Effector CD4-positive, alpha-beta T cell (primary cell): ENCODE measurements at regions not wholly inside any gene's neighbourhood (a gene's known extent, or its start where the extent isn't known, plus 50 kb on each side); places are given as distances from the start of the nearest gene placed in this dataset.
"Not testable (repeated sequence)": the region's sequence is repeated elsewhere in the genome, so short reads cannot be mapped to it uniquely, and the experiment has no call there.

Experiments used
- DNase-seq: peaks from one replicate; pipeline ENCODE4 v3.0.0-alpha.2; 2020

DNA sequence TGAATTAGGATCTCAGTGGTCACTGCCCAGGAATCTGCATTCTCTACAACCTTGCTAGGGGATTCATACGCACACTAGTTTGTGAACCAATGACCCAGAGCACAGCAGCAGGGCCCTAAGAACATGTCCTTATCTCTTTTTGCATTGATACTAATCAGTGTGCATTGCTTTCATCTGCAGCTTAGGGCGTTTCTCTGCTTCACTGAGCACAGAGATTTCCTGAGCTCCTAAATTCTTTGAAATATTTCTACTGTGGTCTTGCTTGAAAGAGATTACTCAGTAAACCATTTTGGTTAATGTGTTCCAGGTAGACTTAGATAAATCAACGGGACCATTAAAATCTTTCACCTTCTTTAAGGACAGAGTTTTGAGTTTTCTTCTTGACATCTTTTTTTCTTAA lies 351.3 kb upstream of the KITLG start:
- DNase-seq: no peak

DNA sequence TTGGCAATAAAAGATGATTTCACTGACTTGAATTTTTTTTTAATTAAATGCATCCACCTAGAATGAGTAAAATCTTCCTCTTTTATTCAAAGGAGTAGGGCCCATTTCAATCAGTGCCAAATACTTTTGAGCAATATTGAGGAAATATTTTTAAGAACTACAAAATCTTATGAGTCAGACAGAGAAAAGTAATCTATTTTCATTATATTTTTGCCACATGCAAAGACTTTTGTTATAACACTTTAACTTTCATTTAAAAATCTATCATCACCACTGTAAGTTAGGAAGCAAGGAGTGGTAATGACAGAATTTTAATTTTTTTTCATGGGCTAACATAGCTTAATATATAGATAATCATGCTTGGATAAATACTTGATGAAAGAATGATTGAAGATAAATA lies 345.2 kb upstream of the KITLG start:
- no peak for DNase-seq

DNA sequence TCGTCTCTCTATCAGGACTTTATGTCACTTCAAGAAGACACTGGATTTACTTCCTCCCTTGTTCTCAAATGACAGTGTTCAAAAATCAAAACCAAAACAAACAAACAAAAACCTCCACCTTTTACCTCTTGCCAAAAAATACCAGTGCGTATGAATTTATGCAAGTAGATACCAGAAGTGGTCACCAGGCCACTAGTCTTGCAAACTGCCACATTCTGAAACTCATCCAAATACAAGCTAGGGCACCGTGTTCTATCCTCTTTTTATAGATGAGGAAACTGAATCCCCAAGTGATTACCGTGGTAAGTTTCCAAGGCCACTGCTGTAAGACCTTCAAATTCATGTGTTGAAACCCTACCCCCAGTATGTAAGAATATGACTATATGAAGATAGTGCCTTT lies 343.9 kb upstream of the KITLG start:
- no peak for DNase-seq

DNA sequence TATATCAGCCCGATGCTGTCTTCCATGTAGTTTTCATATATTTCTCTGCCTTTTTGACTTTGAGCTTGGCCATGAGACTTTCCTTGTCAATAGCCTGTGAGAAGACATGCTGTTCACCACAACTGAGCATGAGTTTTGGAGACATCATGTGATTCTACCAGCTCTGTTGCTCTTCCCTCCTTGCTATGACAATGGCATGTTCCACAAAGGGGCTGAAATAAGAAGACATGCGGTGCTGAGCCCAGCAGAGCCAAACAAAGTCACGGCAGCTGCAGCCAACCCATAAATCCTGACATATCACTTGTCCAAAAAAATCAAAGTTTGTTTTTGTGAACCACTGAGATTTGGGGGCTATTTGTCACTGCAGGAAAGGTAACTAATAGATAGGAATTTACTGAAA lies 343.4 kb upstream of the KITLG start:
- no peak for DNase-seq

DNA sequence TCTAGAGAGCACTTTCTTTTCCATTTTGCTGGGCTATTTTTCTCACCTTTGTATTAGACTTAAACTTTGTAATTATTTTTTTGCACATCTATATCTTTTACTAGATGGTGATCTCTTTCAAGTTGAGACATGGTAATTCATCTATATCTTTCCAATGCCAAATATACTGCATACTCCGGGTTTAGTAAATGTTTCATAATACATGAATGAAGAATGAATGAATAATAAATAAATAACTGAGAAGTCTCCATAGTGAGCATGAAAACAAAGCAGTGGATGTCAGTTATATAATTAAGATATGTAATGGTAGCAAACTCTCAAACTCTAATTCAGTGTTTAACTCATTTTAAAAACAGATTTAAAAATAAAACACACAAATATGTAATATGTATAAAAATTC lies 342.5 kb upstream of the KITLG start:
- no peak for DNase-seq

DNA sequence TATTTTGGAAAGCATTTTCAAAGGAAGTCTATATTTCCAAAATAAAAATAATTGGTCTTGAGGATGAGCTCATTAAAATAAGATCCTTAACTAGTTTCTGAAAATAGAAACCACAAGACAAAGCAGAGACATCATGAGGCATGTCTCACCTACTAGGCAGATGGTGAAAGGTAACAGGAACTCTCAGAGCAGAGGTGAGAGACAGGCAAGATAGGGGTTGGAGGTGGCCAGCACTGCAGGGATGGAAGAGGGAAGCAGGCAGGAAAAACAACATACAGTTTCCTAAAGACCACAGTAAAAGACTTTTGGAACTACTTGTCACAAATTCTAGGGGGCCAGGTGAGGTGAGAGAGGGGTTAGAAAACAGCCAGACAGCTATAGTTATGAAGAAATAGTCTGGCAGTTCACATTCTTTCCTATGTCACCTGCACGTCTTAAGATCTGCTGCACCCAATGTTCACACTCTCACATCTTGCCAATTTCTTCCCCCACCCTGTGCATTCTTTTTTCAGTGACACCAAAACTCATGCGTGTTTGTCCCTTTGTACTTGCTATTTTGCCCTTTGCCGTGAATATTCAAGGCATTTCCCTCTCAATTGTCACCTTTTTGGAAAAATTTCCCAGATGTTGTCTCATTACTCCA lies 341.7 kb upstream of the KITLG start:
- DNase-seq: no peak

DNA sequence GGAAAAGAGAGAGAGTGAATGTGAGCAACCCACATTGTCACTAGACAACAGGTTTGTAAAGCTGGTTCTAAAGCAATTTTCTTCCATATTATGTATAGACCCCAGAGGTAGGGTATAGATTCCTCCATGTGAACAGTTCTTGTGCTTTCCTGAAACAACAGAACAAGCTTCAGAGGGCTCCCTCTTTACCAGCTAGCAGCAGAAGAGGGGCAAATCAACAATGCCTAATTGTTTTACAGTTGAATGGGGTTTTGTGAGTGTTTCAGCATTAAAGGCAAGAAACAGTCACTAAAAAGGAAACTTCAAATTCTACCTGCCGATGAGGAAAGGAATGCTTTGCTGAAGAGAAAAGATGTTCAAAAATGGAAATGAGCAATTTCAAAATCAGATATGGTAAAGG lies 341.2 kb upstream of the KITLG start:
- no peak for DNase-seq

DNA sequence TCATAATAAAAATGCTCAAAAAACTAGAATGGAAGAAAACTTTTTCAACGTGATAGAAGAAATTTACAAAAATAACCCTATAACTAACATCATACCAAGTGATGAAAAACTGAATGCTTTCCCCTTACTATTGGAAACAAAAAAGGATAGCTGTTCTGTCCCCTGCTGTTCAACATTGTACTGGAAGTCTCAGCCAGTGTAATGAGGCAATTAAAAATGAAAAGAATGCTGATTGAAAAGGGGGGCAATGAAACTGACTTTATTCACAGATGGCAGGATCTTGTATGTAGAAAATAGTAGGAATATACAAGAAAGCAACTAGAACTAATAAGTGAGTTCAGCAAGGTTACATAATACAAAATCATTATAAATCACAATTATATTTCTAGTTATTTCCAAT lies 337.9 kb upstream of the KITLG start:
- DNase-seq: no peak

DNA sequence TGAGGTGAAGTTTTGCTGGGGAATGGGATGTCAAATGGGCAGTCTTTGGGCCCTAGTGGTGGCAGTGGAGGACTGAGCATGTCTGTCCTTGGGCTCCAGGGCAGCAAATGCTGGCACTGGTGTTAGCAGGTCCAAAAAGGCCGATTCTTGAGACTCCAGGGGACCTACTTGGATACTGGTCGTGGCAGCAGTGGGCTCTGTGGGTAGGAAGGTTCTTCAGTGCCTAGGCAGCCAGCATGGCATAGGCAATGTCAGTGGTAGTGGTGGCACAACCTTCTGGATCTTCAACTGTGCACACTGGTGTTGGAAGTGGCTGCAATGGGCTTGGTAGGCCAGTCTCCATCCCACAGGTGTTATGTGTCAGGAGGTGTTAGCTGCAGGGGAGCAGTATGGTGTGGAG lies 334.7 kb upstream of the KITLG start:
- DNase-seq: no peak

DNA sequence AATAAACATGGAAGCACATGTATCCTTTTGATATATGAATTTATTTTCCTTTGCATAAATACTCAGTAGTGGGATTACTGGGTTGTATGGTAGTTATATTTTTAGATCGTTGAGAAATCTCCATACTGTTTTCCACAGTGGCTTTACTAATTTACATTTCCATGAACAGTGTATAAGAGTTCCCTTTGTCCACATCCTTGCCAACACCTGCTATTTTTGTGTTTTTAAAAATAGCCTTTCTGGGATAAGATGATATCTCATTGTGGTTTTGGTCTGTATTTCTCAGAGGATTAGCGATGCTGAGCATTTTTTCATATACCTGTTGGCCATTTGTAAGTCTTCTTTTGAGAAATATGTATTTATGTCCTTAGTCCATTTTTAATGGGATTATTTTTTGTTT lies 329.2 kb upstream of the KITLG start:
- no peak for DNase-seq

DNA sequence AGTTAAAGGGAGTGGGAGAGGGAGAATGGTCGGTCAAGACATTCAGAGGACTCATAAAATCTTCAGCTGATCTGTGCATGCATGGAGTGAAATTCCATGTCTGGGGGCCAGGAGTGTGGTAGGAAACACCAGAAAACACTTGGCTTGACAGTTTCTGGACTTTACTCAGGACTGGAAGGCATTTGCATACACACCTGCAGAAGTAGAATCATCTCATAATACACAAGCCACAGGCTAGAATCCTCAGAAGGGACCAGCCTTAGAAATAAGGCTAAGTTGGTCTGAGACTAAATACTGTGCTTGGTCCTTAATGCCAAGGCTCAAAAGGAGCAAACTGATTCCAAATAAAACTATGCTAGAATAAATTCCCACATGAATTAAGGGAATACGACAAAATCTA lies 328.1 kb upstream of the KITLG start:
- DNase-seq: no peak

DNA sequence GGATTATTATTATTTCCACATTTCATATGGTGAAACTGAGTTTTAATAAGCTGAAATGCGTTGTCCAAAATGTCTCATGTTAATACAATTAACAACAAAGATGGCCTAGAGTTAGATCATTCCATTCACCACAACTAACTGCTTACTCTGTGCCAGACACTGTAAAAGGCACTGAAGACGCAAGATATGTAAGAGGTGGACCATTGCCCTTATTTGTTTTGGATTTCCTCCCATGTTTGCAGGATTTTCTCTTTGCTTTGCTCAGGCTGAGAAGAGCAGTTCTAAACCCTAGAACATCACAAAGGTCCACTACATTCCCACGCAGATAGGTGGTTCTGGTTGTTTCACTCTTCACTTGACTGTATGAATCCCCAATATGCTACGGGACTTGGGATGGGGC lies 324.4 kb upstream of the KITLG start:
- DNase-seq: no peak

DNA sequence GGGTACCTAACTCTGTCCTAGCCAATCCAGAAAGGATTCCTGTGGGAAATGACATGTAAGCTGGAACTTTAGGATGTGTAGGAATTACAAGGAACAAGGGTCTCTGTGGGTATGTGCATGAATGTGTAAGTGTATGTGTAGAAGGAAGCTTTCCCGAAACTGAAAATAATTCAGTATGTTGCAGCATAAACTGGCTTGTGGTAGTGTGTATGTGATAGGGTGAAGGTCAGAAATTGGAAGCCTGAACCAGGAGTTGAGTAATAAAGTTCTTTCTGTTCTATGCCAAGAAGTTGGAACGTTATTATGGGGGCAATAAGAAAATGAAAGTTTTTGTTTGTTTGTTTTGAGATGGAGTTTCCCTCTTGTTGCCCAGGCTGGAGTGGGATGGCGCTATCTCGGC lies 323.1 kb upstream of the KITLG start:
- DNase-seq: no peak

DNA sequence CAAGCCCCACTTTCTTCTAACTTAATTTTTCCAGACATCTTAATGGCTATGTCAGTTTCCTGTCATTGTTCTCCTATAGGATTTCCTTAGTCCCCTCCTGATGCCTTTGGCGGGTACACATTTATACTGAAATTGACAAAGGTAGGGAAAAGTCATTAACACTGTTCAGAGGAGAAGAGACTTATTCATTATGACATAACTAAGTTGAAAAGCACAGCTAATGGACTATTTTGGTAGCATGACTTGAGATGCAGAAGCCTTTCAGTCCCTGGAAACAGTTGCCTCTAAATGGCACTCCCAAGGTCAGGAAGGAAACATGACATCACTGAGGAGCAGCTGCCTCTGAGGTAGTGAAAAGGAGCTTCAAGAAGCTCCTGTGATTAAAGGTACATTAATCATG lies 317.5 kb upstream of the KITLG start:
- DNase-seq: no peak

DNA sequence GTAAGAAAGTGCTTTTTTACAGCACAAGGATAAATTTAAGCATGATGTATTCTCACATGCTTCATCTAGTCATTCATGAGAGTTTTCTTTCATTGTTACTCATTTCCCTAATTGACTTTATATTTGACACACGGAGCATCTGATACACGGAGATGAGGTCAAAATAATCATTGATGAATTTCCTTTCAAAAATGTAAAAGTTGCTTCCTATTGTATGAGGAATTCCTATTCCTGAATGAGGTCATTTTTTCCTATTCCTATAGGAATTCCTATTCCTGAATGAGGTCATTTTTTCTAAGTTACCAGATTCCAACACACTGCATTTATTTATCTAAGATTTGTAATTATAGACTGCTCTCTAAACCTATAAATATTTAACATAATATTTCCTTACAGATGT lies 316.7 kb upstream of the KITLG start:
- no peak for DNase-seq

DNA sequence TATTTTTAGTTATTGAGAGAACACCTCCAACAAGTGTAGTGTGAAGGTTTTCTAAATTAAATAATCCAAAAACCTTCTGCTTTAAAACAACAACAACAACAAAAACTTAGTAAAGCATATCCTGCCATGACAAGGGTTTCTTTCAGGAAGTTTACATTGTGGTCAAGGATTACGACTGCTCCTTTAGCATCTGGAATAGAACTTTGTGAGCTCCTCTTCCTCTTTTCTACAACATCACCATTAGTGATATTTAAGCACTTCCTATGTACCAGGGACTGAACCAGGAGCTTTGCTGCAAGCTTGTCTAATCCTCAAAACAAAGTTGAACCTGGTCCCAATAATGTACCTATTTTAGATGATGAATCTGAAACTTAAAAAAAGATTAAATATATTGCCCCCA lies 315.4 kb upstream of the KITLG start:
- DNase-seq: no peak

DNA sequence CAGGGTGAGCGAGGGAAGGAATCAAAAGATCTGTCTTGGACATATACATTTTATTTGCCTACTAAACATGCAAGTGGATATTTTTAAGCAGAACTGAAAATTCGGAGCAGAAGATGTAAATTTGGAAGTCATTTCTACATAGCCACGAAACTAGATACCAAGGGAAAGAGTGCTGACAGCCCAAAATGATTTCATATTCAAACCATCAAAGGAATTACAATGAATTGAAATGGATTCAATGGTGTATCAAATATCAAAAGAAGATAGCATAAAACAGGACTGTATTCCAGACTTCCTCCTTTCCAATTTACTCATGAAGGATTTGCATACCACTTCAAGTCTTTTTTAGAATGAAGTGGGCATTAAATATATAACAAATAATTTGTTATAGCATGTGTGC lies 313.5 kb upstream of the KITLG start:
- no peak for DNase-seq

DNA sequence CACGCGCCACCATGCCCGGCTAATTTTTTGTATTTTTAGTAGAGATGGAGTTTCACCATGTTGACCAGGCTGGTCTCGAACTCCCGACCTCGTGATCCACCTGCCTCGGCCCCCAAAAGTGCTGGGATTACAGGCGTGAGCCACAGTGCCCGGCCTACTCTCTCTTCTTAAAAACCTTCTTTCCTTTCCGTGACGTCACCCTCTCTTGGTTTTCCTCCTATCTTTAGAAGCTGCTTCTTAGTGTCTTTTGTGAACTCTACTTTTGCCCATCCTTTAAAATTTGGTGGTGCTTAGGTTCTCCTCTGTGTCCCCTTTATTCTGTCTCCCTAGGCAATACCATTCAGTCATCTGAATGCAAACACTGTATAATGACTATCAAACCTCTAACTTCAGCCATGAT lies 311.2 kb upstream of the KITLG start:
- not testable (repeated sequence) for DNase-seq

DNA sequence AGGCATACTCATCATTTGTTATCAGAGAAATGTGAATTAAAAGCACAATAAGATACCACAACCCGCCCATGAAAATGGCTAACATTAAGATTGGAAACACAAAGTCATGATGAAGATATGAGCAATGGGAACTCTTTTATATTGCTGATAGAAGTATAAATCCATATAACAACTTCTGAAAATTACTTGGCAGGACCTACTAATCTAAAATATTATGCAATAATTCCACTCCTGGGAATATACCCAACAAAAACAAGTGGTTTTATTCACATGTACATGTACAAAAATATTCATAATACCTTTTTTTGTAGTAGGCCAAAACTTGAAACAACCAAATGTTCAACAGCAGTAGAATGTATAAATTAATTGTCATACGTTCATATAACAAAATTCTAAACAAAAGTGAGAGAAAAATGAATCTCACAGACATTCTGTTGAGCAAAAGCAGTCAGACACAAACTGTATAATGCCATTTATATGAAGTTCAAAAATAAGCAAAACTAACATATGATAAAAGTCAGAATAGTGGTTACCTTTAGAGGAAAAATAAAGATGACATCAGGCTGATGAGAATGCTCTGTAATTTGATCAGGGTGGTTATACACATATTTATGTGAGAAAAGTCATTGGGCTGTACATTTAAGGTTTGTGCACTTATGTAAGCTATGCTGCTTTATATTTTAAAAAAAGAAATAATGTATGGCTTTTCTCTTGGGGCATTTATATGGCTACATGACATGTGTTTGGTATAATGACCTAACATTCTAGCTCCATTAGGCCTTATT lies 309.2 kb upstream of the KITLG start:
- DNase-seq: no peak

DNA sequence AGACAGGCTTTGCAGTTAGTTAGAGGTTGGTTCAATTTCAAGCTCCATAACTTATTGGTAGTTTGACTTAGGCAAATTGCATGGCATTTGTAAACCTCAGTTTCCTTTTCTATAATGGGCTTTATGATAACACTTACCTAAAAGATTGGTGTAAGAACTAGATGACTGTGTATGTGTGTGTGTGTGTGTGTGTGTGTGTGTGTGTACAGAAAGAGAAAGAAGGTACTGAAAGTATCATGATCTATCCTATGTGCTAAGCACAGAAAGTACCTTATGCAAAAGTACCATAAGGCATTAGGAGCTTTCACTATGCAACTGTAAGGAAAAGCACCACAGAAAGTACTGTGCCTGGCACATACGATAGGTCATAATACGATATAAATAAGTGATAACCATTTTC lies 304.3 kb upstream of the KITLG start:
- no peak for DNase-seq

DNA sequence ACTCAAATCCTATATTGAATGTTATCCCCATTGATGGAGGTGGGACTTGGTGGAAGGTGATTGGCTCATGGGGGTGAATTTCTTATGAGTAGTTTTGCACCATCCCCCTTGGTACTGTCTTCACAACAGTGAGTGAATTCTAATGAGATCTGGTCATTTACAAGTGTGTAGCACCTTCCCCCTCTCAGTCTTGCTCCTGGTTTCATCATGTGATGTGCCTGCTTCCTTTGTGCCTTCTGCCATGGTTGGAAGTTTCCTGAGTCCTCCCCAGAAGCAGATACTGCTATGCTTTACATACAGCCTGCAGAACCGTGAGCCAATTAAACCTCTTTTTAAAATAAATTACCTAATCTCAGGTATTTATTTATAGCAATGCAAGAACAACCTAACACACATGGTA lies 302.4 kb upstream of the KITLG start:
- no peak for DNase-seq

DNA sequence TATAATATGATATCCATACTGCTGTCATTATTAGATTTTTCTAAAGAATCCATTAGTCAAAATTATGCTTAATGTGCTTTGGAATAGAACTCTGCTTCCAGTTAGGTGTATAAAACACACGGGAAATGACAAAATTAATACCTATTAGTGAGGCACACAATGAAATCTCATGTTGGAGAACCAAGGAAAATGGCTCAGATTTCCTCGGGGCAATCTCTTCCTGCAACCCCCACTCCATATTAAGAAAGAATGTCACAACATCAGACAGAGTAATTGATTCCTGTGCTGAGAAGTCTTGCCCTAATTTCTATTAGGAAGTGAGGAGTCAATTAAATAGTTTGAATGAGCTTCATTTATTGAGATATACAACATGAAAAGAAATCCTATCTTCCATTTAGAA lies 299.8 kb upstream of the KITLG start:
- no peak for DNase-seq

DNA sequence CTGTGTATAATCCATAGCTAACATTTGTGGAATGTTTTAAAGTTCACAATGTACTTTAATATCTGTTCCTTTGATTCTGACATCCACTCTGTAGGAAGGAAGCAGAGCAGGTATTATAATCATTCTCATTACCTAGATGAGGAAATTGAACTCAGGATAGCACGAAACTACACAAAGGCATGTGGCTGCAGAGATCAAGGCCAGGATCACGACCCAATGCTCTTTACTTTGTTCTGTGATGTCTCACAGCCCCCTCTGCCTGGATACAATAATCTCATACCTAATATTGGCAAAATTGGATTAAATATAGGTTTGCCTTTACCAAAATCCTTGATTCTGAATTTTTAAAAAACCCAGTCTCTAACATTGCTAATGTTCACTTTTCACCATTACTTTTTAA lies 298.0 kb upstream of the KITLG start:
- DNase-seq: no peak

DNA sequence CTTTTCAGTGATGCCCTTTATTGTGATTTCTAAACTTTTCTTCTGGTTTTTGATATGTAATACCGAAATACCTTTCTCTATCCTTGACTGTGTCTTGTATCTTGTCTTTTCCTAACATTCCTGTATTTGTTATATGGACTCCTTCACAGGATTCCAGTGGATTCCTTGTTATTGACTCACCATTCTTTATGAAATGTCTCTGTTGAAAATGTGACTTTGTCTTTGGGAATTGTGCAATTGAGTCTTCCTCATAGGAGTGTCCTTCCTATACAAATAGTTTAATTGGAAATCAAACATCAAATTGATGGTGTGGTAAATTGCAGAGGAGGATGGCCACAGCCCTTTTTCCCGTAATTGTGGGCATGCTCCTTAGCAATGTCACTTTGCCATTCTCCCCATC lies 296.6 kb upstream of the KITLG start:
- DNase-seq: no peak
